ENCODE measurements at regions not wholly inside any gene's neighbourhood (a gene's known extent, or its start where the extent isn't known, plus 50 kb on each side); places are given as distances from the start of the nearest gene placed in this dataset.
A peak's percentile ranks its signal among the peaks of the same experiment; 100 is the strongest.

GRCh38 chr20:23253524-23253923 is 97.1 kb upstream of the NXT1 start:
- DNase-seq (ENCODE audit: low spot score) = no peak

- DNase-seq (ENCODE audit: low spot score) = no peak
Measured at GRCh38 chr20:23251779-23252178, 98.8 kb upstream of the NXT1 start.

- no peak for DNase-seq (ENCODE audit: low spot score)
Measured at GRCh38 chr20:23249541-23249940, 101.0 kb upstream of the NXT1 start.

- DNase-seq (ENCODE audit: low spot score) = no peak
Measured at GRCh38 chr20:23248461-23248882, 102.1 kb upstream of the NXT1 start.

- no peak for DNase-seq (ENCODE audit: low spot score)
Measured at GRCh38 chr20:23246717-23247664, 103.6 kb upstream of the NXT1 start.

- DNase-seq (ENCODE audit: low spot score) = no peak
Measured at GRCh38 chr20:23245553-23246181, 104.9 kb upstream of the NXT1 start.

GRCh38 chr20:23244916-23245552 is 105.6 kb upstream of the NXT1 start:
- no peak for DNase-seq (ENCODE audit: low spot score)

GRCh38 chr20:23244156-23244915 is 106.3 kb upstream of the NXT1 start:
- peak; percentile 74 for DNase-seq (ENCODE audit: low spot score)

GRCh38 chr20:23243791-23244155 is 106.8 kb upstream of the NXT1 start:
- DNase-seq (ENCODE audit: low spot score) = no peak

- no peak for DNase-seq (ENCODE audit: low spot score)
Measured at GRCh38 chr20:23242556-23243180, 107.9 kb upstream of the NXT1 start.

- DNase-seq (ENCODE audit: low spot score) = no peak
Measured at GRCh38 chr20:23242104-23242503, 108.5 kb upstream of the NXT1 start.

- DNase-seq (ENCODE audit: low spot score) = no peak
Measured at GRCh38 chr20:23241416-23241815, 109.2 kb upstream of the NXT1 start.

GRCh38 chr20:23240519-23240918 is 110.1 kb upstream of the NXT1 start:
- no peak for DNase-seq (ENCODE audit: low spot score)

- no peak for DNase-seq (ENCODE audit: low spot score)
Measured at GRCh38 chr20:23237201-23237600, 113.4 kb upstream of the NXT1 start.

GRCh38 chr20:23235173-23236027 is 115.2 kb upstream of the NXT1 start:
- peak; percentile 54 for DNase-seq (ENCODE audit: low spot score)

GRCh38 chr20:23234311-23235078 is 116.1 kb upstream of the NXT1 start:
- peak; percentile 77 for DNase-seq (ENCODE audit: low spot score)

GRCh38 chr20:23233341-23233740 is 117.2 kb upstream of the NXT1 start:
- no peak for DNase-seq (ENCODE audit: low spot score)

GRCh38 chr20:23232679-23233308 is 117.8 kb upstream of the NXT1 start:
- DNase-seq (ENCODE audit: low spot score) = no peak

- no peak for DNase-seq (ENCODE audit: low spot score)
Measured at GRCh38 chr20:23232219-23232581, 118.4 kb upstream of the NXT1 start.
